ENCODE measurements at regions not wholly inside any gene's neighbourhood (a gene's known extent, or its start where the extent isn't known, plus 50 kb on each side); places are given as distances from the start of the nearest gene placed in this dataset.

- no peak overlapping the region for H3K4me3 ChIP-seq (ENCODE audit: low read length)
- TF ChIP-seq CTCF (conservative IDR thresholded peaks at IDR 0.05; ENCODE audit: low read length) = no peak
- DNase-seq (ENCODE audit: low read depth) = no peak
Measured at GRCh38 chr2:21854938-21855337, 731.2 kb downstream of the TDRD15 start.

GRCh38 chr2:21856708-21857107, 732.9 kb downstream of the TDRD15 start:
- no peak for TF ChIP-seq CTCF (conservative IDR thresholded peaks at IDR 0.05; ENCODE audit: low read length)
- DNase-seq (ENCODE audit: low read depth) = no peak
- no peak overlapping the region for H3K4me3 ChIP-seq (ENCODE audit: low read length)

GRCh38 chr2:21860907-21861306, 737.1 kb downstream of the TDRD15 start:
- H3K4me3 ChIP-seq (ENCODE audit: low read length) = no peak overlapping the region
- DNase-seq (ENCODE audit: low read depth) = no peak
- no peak for TF ChIP-seq CTCF (conservative IDR thresholded peaks at IDR 0.05; ENCODE audit: low read length)

- no peak for TF ChIP-seq CTCF (conservative IDR thresholded peaks at IDR 0.05; ENCODE audit: low read length)
- DNase-seq (ENCODE audit: low read depth) = no peak
- H3K4me3 ChIP-seq (ENCODE audit: low read length) = no peak overlapping the region
Measured at GRCh38 chr2:21866316-21866715, 742.5 kb downstream of the TDRD15 start.

GRCh38 chr2:21887881-21888280, 764.1 kb downstream of the TDRD15 start:
- DNase-seq (ENCODE audit: low read depth) = no peak
- no peak overlapping the region for H3K4me3 ChIP-seq (ENCODE audit: low read length)
- TF ChIP-seq CTCF (conservative IDR thresholded peaks at IDR 0.05; ENCODE audit: low read length) = no peak

GRCh38 chr2:21890041-21890440, 766.3 kb downstream of the TDRD15 start:
- TF ChIP-seq CTCF (conservative IDR thresholded peaks at IDR 0.05; ENCODE audit: low read length) = no peak
- no peak overlapping the region for H3K4me3 ChIP-seq (ENCODE audit: low read length)
- DNase-seq (ENCODE audit: low read depth) = no peak

- no peak for DNase-seq (ENCODE audit: low read depth)
- no peak overlapping the region for H3K4me3 ChIP-seq (ENCODE audit: low read length)
- no peak for TF ChIP-seq CTCF (conservative IDR thresholded peaks at IDR 0.05; ENCODE audit: low read length)
Measured at GRCh38 chr2:21890716-21891115, 766.9 kb downstream of the TDRD15 start.

Data from AG10803 (cell line).